ENCODE measurements at regions not wholly inside any gene's neighbourhood (a gene's known extent, or its start where the extent isn't known, plus 50 kb on each side); places are given as distances from the start of the nearest gene placed in this dataset.

DNA sequence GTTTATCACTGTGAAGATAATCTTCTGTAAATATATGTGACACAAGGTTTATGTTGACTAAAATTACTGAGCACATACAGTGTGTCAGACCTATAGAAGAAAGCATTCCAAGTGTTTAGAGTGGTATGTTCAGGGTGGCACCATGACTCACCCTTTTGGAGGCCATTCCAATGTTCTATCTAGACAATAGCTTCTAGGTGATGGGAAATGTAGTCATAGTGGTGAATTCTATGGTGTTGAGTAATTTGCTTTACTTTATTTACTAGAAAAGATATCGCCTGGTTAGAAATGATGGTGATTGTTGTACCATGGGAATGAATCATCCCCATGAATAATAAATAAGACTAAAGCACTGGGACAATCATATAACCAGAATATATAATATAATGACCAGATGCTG is 72.9 kb upstream of the OR4C15 start:
- no peaks in the 10 kb centered on the region for H3K36me3 ChIP-seq (ENCODE audit: control insufficient read depth, low read length)
- H3K79me2 ChIP-seq (ENCODE audit: control insufficient read depth, low read length): no peaks in the 10 kb centered on the region
- no peak for TF ChIP-seq EZH2phosphoT487 (IDR thresholded peaks at IDR 0.05; ENCODE audit: borderline replicate concordance, low read length)
- TF ChIP-seq, protein P1, sequence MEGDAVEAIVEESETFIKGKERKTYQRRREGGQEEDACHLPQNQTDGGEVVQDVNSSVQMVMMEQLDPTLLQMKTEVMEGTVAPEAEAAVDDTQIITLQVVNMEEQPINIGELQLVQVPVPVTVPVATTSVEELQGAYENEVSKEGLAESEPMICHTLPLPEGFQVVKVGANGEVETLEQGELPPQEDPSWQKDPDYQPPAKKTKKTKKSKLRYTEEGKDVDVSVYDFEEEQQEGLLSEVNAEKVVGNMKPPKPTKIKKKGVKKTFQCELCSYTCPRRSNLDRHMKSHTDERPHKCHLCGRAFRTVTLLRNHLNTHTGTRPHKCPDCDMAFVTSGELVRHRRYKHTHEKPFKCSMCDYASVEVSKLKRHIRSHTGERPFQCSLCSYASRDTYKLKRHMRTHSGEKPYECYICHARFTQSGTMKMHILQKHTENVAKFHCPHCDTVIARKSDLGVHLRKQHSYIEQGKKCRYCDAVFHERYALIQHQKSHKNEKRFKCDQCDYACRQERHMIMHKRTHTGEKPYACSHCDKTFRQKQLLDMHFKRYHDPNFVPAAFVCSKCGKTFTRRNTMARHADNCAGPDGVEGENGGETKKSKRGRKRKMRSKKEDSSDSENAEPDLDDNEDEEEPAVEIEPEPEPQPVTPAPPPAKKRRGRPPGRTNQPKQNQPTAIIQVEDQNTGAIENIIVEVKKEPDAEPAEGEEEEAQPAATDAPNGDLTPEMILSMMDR (IDR thresholded peaks at IDR 0.05; ENCODE audit: low read depth, low read length, poor library complexity, severe bottlenecking): no peak
- H3K4me3 ChIP-seq (ENCODE audit: low read length): no peak overlapping the region
- no peaks in the 10 kb centered on the region for H3K27me3 ChIP-seq (ENCODE audit: control insufficient read depth, low read length)
- H3K4me2 ChIP-seq (ENCODE audit: low read length): no peak overlapping the region
- H4K20me1 ChIP-seq (ENCODE audit: control insufficient read depth, insufficient read depth, low read depth, low read length): no peaks in the 10 kb centered on the region
- H3K9me2 ChIP-seq (replicated peaks; ENCODE audit: control insufficient read depth, low read length): no peaks in the 10 kb centered on the region
- no peaks in the 10 kb centered on the region for H3F3A ChIP-seq (ENCODE audit: control insufficient read depth, insufficient read depth)
- H3K9me3 ChIP-seq (ENCODE audit: control insufficient read depth, insufficient read depth, low read length): no peaks in the 10 kb centered on the region
- no peak overlapping the region for H3K27ac ChIP-seq (ENCODE audit: low read depth, low read length)
- no peaks in the 10 kb centered on the region for H3K4me1 ChIP-seq (ENCODE audit: control insufficient read depth, low read length)

GRCh38 chr11:55497068-55497467 is 57.2 kb upstream of the OR4C15 start:
- H3K27ac ChIP-seq (ENCODE audit: low read depth, low read length): no peak overlapping the region
- H3F3A ChIP-seq (ENCODE audit: control insufficient read depth, insufficient read depth): no peaks in the 10 kb centered on the region
- peaks cover 11% of the 10 kb centered on the region for H3K9me3 ChIP-seq (ENCODE audit: control insufficient read depth, insufficient read depth, low read length)
- no peak overlapping the region for H3K4me2 ChIP-seq (ENCODE audit: low read length)
- no peaks in the 10 kb centered on the region for H4K20me1 ChIP-seq (ENCODE audit: control insufficient read depth, insufficient read depth, low read depth, low read length)
- TF ChIP-seq, protein P1 (IDR thresholded peaks at IDR 0.05; ENCODE audit: low read depth, low read length, poor library complexity, severe bottlenecking): no peak
- no peak for TF ChIP-seq EZH2phosphoT487 (IDR thresholded peaks at IDR 0.05; ENCODE audit: borderline replicate concordance, low read length)
- H3K27me3 ChIP-seq (ENCODE audit: control insufficient read depth, low read length): no peaks in the 10 kb centered on the region
- H3K4me3 ChIP-seq (ENCODE audit: low read length): no peak overlapping the region
- no peaks in the 10 kb centered on the region for H3K4me1 ChIP-seq (ENCODE audit: control insufficient read depth, low read length)
- no peaks in the 10 kb centered on the region for H3K9me2 ChIP-seq (replicated peaks; ENCODE audit: control insufficient read depth, low read length)
- no peaks in the 10 kb centered on the region for H3K36me3 ChIP-seq (ENCODE audit: control insufficient read depth, low read length)
- no peaks in the 10 kb centered on the region for H3K79me2 ChIP-seq (ENCODE audit: control insufficient read depth, low read length)

GRCh38 chr11:55501014-55501413 is 53.3 kb upstream of the OR4C15 start:
- TF ChIP-seq, protein P1 (IDR thresholded peaks at IDR 0.05; ENCODE audit: low read depth, low read length, poor library complexity, severe bottlenecking): no peak
- no peak for TF ChIP-seq EZH2phosphoT487 (IDR thresholded peaks at IDR 0.05; ENCODE audit: borderline replicate concordance, low read length)
- Histone ChIP-seq H3K36me3 (ENCODE audit: control insufficient read depth, low read length) (no peaks in the 10 kb centered on the region), H4K20me1 (ENCODE audit: control insufficient read depth, insufficient read depth, low read depth, low read length) (no peaks in the 10 kb centered on the region), H3K79me2 (ENCODE audit: control insufficient read depth, low read length) (no peaks in the 10 kb centered on the region), H3K9me2 (replicated peaks; ENCODE audit: control insufficient read depth, low read length) (no peaks in the 10 kb centered on the region), H3K27ac (ENCODE audit: low read depth, low read length) (no peak overlapping the region), H3K4me2 (ENCODE audit: low read length) (no peak overlapping the region), H3K4me1 (ENCODE audit: control insufficient read depth, low read length) (no peaks in the 10 kb centered on the region), H3K4me3 (ENCODE audit: low read length) (no peak overlapping the region), H3F3A (ENCODE audit: control insufficient read depth, insufficient read depth) (no peaks in the 10 kb centered on the region), H3K9me3 (ENCODE audit: control insufficient read depth, insufficient read depth, low read length) (peaks cover 9% of the 10 kb centered on the region), H3K27me3 (ENCODE audit: control insufficient read depth, low read length) (no peaks in the 10 kb centered on the region)

DNA sequence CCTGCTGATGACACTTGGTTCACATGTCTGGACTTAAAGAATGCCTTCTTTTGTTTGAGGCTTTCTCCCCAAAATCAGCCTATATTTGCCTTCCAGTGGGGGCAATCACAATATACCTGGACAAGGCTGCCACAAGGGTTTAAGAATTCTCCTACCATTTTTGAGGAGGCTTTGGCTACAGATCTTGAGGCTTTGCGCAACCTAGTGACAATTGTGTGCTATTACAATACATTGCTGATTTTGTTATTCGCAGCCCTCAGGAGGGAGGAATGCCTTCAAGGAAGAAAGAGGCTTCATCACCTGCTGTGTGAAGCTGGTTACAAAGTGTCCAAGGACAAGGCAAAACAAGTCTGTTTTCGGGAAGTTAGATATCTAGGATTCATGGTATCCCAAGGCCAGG is 50.8 kb upstream of the OR4C15 start:
- peaks cover 4% of the 10 kb centered on the region; the same call in 1 of the 2 replicates for H3K9me3 ChIP-seq (ENCODE audit: control insufficient read depth, insufficient read depth, low read length)

More for the DNA sequence above, 50.8 kb upstream of the OR4C15 start:
- Histone ChIP-seq H3K4me2 (ENCODE audit: low read length) (no peak overlapping the region), H3K4me1 (ENCODE audit: control insufficient read depth, low read length) (no peaks in the 10 kb centered on the region), H3K4me3 (ENCODE audit: low read length) (no peak overlapping the region), H3F3A (ENCODE audit: control insufficient read depth, insufficient read depth) (no peaks in the 10 kb centered on the region), H3K36me3 (ENCODE audit: control insufficient read depth, low read length) (no peaks in the 10 kb centered on the region), H3K27ac (ENCODE audit: low read depth, low read length) (no peak overlapping the region), H3K79me2 (ENCODE audit: control insufficient read depth, low read length) (no peaks in the 10 kb centered on the region), H3K27me3 (ENCODE audit: control insufficient read depth, low read length) (no peaks in the 10 kb centered on the region), H3K9me2 (replicated peaks; ENCODE audit: control insufficient read depth, low read length) (no peaks in the 10 kb centered on the region), H4K20me1 (ENCODE audit: control insufficient read depth, insufficient read depth, low read depth, low read length) (no peaks in the 10 kb centered on the region)
- TF ChIP-seq, protein P1 (IDR thresholded peaks at IDR 0.05; ENCODE audit: low read depth, low read length, poor library complexity, severe bottlenecking): peak; percentile 27
- TF ChIP-seq EZH2phosphoT487 (IDR thresholded peaks at IDR 0.05; ENCODE audit: borderline replicate concordance, low read length): no peak

Measured in DOHH2 (cell line).